Lung (tissue), 11 donors: ENCODE measurements at regions not wholly inside any gene's neighbourhood (a gene's known extent, or its start where the extent isn't known, plus 50 kb on each side); places are given as distances from the start of the nearest gene placed in this dataset.

Experiments
- ATAC-seq: fragments of 200-7000 bp; cut with Tn5 transposase; one replicate; pipeline ENCODE4 v1.9.1; 2020; ENCODE audit warnings: moderate number of reproducible peaks; ENCODE audit not compliant: insufficient read depth, low FRiP score
- DNase-seq, 3 donors: peaks; one replicate each; pipeline ENCODE4 v3.0.0-alpha.2; 2013 to 2017
- H3K27ac ChIP-seq, 2 donors: one replicate each; pipeline ENCODE4 v1.5.1; 2013; ENCODE audit warnings: mild to moderate bottlenecking in 2 of 2, moderate library complexity in 2 of 2, control low read depth in 1 of 2, inconsistent platforms in 1 of 2, low read depth in 1 of 2, low read length in 1 of 2
- H3K27me3 ChIP-seq, 3 donors: one replicate each; pipeline ENCODE4 v1.5.1; 2013; ENCODE audit warnings: low read length in 2 of 3; ENCODE audit not compliant: control insufficient read depth in 3 of 3, insufficient read depth in 3 of 3
- H3K36me3 ChIP-seq, 4 donors: one replicate each; pipeline ENCODE4 v1.5.1; 2013; ENCODE audit warnings: low read length in 4 of 4, mild to moderate bottlenecking in 1 of 4, moderate library complexity in 1 of 4; ENCODE audit not compliant: control insufficient read depth in 4 of 4, insufficient read depth in 4 of 4
- H3K4me1 ChIP-seq, 5 donors: one replicate each; pipeline ENCODE4 v1.5.1; 2013; ENCODE audit warnings: low read length in 5 of 5, mild to moderate bottlenecking in 2 of 5, moderate library complexity in 1 of 5; ENCODE audit not compliant: control insufficient read depth in 5 of 5, insufficient read depth in 5 of 5
- H3K4me3 ChIP-seq: one replicate; pipeline ENCODE4 v1.5.1; 2013; ENCODE audit warnings: mild to moderate bottlenecking, control low read depth, moderate library complexity
- H3K9ac ChIP-seq, 2 donors: one replicate each; pipeline ENCODE4 v1.5.1; 2013; ENCODE audit warnings: low read length in 2 of 2, control low read depth in 1 of 2; ENCODE audit not compliant: insufficient read depth in 1 of 2
- H3K9me3 ChIP-seq, 4 donors: one replicate each; pipeline ENCODE4 v1.5.1; 2013; ENCODE audit warnings: low read length in 3 of 4, mild to moderate bottlenecking in 1 of 4, moderate library complexity in 1 of 4; ENCODE audit not compliant: control insufficient read depth in 4 of 4, insufficient read depth in 3 of 4
- WGBS, 2 donors: extraction: QIAGEN DNeasy Blood & Tissue Kit; methylation state at CpG; one replicate each; pipeline ENCODE4 v1.1.7; 2013; 5-methylcytosine and 5-hydroxymethylcytosine counted together
- TF ChIP-seq, protein P1 (sequence below): IDR thresholded peaks from 2 replicates; pipeline ENCODE4 v1.5.1; 2012; ENCODE audit warnings: mild to moderate bottlenecking; ENCODE audit errors: control extremely low read depth, extremely low read depth
- donor health status: control.
- donor health status: control.
- donor health status: Bipolar disorder and iron deficiency.
- donor health status: healthy.
- donor health status: DM: yes; HTN: yes; CAD: no.

DNA sequence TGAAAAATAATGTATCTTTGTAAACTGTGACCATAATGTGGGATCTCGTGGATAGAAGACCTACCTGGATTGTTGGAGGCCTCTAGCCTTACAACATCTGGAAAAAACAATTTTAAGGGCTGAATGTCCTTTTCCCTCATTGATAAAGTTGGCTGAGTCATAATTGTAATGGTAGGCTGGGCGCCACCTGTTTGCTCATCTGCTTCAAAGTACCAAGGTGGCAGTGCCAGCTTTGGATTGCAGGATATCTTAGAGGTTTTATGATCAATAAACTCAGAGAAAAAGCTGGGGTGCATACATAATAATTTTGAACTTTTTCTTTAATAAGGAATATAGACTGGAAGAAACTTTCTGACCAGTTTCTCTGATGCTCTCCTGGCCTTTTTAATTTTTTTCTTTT is 653.4 kb downstream of the MMUT start:
- H3K36me3 ChIP-seq: no peaks in the 10 kb centered on the region
- no peak overlapping the region for H3K9ac ChIP-seq
- no peaks in the 10 kb centered on the region for H3K27me3 ChIP-seq
- no peaks in the 10 kb centered on the region for H3K4me1 ChIP-seq
- no peaks in the 10 kb centered on the region for H3K9me3 ChIP-seq
- no peak overlapping the region for H3K4me3 ChIP-seq
- no peak for ATAC-seq
- 79 to 83% methylated on average over 2 of the region's 2 CpGs for WGBS, 2 donors
- TF ChIP-seq, protein P1, sequence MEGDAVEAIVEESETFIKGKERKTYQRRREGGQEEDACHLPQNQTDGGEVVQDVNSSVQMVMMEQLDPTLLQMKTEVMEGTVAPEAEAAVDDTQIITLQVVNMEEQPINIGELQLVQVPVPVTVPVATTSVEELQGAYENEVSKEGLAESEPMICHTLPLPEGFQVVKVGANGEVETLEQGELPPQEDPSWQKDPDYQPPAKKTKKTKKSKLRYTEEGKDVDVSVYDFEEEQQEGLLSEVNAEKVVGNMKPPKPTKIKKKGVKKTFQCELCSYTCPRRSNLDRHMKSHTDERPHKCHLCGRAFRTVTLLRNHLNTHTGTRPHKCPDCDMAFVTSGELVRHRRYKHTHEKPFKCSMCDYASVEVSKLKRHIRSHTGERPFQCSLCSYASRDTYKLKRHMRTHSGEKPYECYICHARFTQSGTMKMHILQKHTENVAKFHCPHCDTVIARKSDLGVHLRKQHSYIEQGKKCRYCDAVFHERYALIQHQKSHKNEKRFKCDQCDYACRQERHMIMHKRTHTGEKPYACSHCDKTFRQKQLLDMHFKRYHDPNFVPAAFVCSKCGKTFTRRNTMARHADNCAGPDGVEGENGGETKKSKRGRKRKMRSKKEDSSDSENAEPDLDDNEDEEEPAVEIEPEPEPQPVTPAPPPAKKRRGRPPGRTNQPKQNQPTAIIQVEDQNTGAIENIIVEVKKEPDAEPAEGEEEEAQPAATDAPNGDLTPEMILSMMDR: no peak
- DNase-seq: no peak
- no peak overlapping the region for H3K27ac ChIP-seq

DNA sequence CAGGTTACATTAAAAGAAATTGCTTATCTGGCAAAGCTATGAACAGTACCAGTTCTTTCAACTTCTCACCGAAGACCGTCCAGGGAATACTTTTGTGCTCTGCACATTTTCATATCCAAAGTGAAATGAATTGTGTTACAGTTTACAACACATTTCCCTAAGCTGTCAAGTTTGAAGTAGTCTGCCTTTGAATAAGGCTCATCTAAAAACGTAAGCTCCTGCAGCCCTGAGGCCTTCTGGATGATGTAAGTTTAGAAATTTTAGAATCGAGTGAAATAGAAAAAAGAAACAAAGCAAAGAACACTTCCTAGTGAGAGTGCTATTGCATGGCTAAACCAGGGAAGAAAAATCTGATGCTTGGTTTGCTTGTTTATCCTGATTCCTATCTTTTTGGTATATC is 653.8 kb downstream of the MMUT start:
- H3K9ac ChIP-seq: no peak overlapping the region
- ATAC-seq (no peak), DNase-seq (no peak)
- TF ChIP-seq, protein P1: no peak
- no peaks in the 10 kb centered on the region for H3K4me1 ChIP-seq
- no peaks in the 10 kb centered on the region for H3K9me3 ChIP-seq
- H3K36me3 ChIP-seq: no peaks in the 10 kb centered on the region
- H3K27me3 ChIP-seq: no peaks in the 10 kb centered on the region
- H3K4me3 ChIP-seq: no peak overlapping the region
- WGBS, 2 donors: 80 to 86% methylated on average over 4 of the region's 4 CpGs
- H3K27ac ChIP-seq: no peak overlapping the region

DNA sequence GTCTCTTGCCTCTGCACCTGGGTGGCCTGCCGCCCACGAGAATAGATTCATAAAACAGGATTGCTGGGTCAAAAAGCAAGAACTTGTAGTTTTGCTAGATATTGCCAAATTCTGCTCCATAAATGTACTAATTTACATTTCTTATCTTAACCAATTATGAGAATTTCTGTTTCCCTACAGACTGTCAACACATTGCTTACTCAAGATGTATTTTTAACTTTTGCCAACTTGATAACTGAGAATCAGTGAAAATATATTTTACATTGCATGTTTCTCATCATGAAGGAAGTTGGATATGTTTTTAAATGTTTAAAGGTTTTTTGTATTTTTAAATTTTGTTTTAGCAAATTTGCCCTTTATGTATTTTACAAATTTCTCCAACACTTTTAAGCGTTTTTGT is 664.8 kb downstream of the MMUT start:
- Histone ChIP-seq H3K4me3 (no peak overlapping the region), H3K9ac (no peak overlapping the region), H3K27me3 (no peaks in the 10 kb centered on the region), H3K36me3 (no peaks in the 10 kb centered on the region), H3K9me3 (no peaks in the 10 kb centered on the region), H3K27ac (no peak overlapping the region), H3K4me1 (no peaks in the 10 kb centered on the region)
- TF ChIP-seq, protein P1: no peak
- WGBS, 2 donors: 83 to 91% methylated on average over 3 of the region's 3 CpGs
- DNase-seq (no peak), ATAC-seq (no peak)

DNA sequence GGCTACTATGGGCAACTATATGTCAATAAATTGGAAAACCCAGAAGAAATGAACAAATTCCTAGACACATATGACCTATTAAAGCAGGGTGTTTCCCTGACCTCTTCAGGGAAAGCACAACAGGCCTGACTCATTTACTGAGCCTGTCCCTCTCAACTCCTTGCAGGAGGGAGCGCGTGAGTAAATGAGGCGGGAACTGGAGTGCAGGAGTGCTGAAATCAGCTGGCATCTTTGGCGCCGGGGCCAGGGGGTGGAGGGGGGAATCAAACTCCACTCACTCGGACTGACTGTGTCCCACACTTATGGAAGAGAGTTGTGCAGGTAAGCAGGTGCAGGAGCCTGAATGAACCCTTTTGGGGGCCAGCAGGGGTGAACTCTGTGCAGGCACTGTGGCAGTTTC is 671.2 kb upstream of the PTCHD4 start:
- ATAC-seq (no peak), DNase-seq (no peak)
- Histone ChIP-seq H3K4me3 (no peak overlapping the region), H3K36me3 (no peaks in the 10 kb centered on the region), H3K27ac (no peak overlapping the region), H3K27me3 (no peaks in the 10 kb centered on the region), H3K4me1 (no peaks in the 10 kb centered on the region), H3K9me3 (peaks cover 0 to 3% (median 0%) of the 10 kb centered on the region in 4 donors), H3K9ac (no peak overlapping the region)
- TF ChIP-seq, protein P1: no peak
- 68 to 74% methylated on average over 6 of the region's 6 CpGs for WGBS, 2 donors
